GM04503 (cell line): ENCODE measurements at regions not wholly inside any gene's neighbourhood (a gene's known extent, or its start where the extent isn't known, plus 50 kb on each side); places are given as distances from the start of the nearest gene placed in this dataset.

Experiments
- DNase-seq: peaks from one replicate; pipeline ENCODE4 v3.0.0-alpha.2; 2012; ENCODE audit warnings: low read depth

DNA sequence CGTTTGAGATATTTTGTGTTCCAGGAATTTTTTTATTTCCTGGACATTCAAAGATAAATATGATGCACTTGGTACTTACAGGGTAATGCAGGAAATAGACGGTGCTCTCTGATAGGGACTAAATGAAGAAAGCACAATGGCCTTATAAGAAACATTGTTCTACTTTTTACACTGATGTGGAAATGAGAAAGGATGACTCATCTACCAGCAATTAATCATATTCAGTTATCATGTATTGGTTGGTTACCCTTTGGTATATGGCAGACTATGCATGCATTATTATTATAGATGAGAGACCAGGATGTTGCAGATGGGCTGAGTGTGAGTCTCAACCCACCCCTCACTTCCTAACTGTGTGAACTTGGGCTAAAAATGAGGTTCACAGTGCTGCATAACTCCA, 222.2 kb downstream of the FLRT2 start:
- no peak for DNase-seq

DNA sequence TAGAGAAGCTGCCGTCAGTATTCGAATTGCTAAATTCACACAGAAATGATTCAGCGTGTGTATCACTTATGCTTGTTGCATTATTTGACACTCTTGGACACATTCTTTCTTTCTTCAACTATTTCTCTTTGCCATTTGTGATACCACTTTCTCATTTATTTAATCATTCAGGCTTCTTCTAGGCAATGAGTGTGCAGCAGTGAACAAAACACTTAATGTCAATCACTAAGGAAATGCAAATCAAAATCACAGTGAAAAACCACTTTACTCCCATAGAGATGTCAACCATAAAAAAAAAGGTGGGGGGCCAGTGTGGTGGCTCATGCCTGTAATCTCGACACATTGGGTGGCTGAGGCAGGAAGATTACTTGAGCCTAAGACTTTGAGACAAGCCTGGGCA, 214.6 kb downstream of the FLRT2 start:
- no peak for DNase-seq

DNA sequence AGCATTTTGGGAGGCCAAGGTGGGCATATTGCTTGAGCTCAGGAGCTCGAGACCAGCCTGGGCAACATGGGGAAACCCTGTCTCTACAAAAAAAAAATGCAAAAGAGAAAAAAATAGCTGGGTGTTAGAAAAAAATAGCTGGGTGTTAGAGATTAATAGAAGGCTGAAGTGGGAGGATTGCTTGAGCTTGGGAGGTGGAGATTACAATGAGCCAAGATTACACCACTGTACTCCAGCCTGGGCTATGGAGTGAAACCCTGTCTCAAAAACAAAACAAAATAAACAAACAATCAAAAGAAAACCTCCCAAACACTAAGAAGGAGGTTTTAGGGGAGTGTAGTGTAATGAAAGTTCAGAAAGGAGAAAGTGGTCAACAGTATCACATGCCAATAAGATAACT, 202.1 kb downstream of the FLRT2 start:
- no peak for DNase-seq

DNA sequence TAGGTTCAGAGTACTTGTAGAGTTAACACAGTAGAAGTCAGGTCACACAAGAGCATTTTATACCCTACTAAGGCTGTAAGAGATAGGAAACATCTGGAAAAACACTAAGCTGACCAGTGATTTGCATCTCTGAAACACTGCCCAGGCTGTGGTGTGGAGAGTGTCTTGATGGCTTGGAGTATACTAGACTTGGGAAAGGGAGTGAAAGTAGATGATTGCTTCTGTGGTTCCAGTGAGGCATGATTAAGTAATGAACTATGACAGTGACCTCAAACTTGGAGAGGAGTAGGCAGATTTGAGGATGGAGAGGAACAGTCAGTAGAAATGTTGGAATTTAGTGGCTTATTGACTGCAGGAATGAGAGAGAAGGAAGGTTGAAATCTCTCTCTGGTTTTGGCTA, 201.2 kb downstream of the FLRT2 start:
- DNase-seq: peak; percentile 69

DNA sequence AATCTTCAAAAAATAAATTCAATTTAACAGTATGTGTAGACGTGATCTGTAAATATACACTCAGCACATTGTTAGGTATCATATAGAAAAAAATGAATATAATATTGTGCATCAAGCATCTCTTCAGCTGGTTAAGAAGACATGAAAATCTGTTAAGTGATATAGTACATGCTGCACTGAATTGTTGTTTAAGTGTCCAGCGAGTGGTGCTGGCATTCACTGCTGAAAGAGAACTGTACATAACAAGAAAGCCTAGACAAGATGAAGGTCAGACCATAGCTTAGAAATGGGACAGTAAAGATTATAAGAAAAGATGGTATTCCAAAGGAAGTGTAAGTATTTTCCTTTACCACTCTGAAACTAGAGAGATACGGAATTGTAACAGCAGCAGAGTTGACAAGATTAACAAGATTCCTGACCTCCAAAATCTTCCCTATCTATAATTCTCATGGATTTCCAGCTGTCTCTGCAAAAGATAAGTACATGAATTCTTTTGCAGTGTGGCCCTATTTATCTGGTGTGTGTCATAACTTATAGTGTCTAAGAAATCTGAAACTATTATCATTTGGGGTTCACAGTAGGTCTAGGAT, 198.6 kb downstream of the FLRT2 start:
- no peak for DNase-seq

DNA sequence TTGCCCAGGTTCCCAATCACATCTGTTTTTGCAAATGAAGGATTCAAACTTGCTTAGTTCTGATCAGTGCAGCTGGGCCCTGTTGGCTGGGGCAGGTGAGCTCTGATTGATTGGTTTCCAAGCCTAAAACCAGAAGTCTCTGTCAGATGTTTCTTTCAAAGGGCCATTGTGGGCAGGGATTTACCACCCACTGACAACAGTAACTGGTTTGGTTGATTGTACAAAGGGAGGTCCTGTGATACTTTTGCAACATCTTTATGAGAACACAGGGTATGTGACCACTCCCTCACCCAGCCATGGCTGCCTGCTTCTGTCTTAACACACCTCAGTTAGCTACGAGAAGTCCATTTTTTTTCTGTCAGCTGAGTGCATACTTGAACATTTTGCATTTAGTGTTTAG, 184.1 kb downstream of the FLRT2 start:
- DNase-seq: no peak

DNA sequence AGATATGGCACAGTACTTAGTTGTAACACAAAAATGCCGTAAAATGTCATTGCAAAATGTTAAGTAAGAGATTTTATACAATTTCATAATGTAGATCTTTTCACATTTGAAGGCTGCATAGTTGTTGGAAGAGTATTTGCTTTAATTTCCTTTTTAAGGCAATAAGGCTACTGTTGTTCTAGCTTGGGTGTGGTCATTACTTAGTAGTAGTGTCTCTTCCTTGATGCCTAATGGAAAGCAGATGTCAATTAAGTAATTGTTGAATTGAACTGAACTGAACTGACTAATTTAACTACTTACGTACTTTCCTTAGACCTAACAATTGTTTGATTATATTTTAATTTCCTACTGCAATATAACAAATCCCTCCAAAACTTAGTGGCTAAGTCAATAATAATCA, 181.7 kb downstream of the FLRT2 start:
- DNase-seq: no peak
